Progenitor cell of endocrine pancreas (in vitro differentiated cells): ENCODE measurements at regions not wholly inside any gene's neighbourhood (a gene's known extent, or its start where the extent isn't known, plus 50 kb on each side); places are given as distances from the start of the nearest gene placed in this dataset.

Experiments
- DNase-seq: peaks from one replicate; pipeline ENCODE4 v3.0.0; 2021; ENCODE audit warnings: low spot score; ENCODE audit not compliant: unreplicated experiment
- H3K27ac Mint-ChIP-seq: 2 replicates; pipeline ENCODE4 v1.8.0; 2021; ENCODE audit warnings: mild to moderate bottlenecking, moderate library complexity, mixed read lengths
- H3K27me3 Mint-ChIP-seq: 2 replicates; pipeline ENCODE4 v1.8.0; 2021; ENCODE audit warnings: mixed read lengths
- H3K36me3 Mint-ChIP-seq: 2 replicates; pipeline ENCODE4 v1.8.0; 2022; ENCODE audit warnings: mixed read lengths; ENCODE audit not compliant: insufficient read depth
- H3K4me1 Mint-ChIP-seq: 2 replicates; pipeline ENCODE4 v1.8.0; 2021; ENCODE audit warnings: low read depth, mixed read lengths
- H3K4me3 Mint-ChIP-seq: 2 replicates; pipeline ENCODE4 v1.8.0; 2021; ENCODE audit warnings: low read depth, mild to moderate bottlenecking, moderate library complexity, mixed read lengths
- H3K9me3 Mint-ChIP-seq: 2 replicates; pipeline ENCODE4 v1.8.0; 2021; ENCODE audit warnings: low read depth, mixed read lengths
- TF ChIP-seq, protein P1 (sequence below): fragments of 200-600 bp; sonication (generic); IDR thresholded peaks from one replicate; pipeline ENCODE4 v1.5.0; 2021; ENCODE audit warnings: antibody characterized with exemption, mild to moderate bottlenecking; ENCODE audit not compliant: unreplicated experiment

DNA sequence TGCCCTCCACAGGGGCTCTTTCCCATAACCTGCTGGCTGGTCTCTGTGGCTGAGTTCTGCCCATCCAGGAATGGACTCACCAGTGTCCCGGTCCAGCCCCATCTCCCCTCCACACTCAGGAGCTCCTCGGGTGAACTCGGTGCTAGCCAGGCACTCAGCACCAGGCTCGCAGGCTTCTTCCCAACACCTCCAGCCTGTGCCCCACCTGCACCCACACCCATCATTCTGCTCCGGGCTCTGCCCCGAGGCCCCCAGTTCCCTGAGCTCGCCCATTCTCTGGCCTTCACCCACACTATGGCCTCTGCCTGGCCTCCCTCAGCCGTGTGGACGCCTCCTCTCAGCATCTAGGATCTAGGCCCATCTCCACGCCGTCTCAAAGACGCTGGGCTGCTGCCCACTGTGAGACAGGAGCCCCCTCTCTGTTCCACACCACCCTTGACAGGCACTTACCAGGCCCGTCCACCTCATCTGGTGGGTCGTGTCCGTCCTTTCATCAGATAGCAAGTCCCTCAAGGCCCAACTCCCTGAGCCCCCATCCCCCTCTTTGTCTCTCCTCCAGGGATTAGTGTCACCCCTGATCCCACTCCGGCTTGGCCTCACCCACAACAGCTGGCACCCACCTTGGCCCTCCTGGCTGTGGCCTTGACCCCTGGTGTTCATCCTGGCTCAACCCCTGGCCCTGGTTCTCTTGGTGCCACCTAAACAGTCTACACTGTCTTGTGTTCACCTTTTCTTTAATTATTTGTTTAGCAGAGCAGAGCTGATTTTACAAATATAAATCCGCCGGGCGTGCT, 76.0 kb upstream of the FAM20C start:
- H3K27ac Mint-ChIP-seq, result no peak overlapping the region
- peaks cover 27% of the 10 kb centered on the region for H3K27me3 Mint-ChIP-seq
- no peak overlapping the region for H3K4me3 Mint-ChIP-seq
- peaks cover 27% of the 10 kb centered on the region for H3K9me3 Mint-ChIP-seq
- H3K4me1 Mint-ChIP-seq, result peaks cover 9% of the 10 kb centered on the region
- no peak for DNase-seq
- TF ChIP-seq, protein P1, sequence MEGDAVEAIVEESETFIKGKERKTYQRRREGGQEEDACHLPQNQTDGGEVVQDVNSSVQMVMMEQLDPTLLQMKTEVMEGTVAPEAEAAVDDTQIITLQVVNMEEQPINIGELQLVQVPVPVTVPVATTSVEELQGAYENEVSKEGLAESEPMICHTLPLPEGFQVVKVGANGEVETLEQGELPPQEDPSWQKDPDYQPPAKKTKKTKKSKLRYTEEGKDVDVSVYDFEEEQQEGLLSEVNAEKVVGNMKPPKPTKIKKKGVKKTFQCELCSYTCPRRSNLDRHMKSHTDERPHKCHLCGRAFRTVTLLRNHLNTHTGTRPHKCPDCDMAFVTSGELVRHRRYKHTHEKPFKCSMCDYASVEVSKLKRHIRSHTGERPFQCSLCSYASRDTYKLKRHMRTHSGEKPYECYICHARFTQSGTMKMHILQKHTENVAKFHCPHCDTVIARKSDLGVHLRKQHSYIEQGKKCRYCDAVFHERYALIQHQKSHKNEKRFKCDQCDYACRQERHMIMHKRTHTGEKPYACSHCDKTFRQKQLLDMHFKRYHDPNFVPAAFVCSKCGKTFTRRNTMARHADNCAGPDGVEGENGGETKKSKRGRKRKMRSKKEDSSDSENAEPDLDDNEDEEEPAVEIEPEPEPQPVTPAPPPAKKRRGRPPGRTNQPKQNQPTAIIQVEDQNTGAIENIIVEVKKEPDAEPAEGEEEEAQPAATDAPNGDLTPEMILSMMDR, result no peak
- no peaks in the 10 kb centered on the region for H3K36me3 Mint-ChIP-seq

DNA sequence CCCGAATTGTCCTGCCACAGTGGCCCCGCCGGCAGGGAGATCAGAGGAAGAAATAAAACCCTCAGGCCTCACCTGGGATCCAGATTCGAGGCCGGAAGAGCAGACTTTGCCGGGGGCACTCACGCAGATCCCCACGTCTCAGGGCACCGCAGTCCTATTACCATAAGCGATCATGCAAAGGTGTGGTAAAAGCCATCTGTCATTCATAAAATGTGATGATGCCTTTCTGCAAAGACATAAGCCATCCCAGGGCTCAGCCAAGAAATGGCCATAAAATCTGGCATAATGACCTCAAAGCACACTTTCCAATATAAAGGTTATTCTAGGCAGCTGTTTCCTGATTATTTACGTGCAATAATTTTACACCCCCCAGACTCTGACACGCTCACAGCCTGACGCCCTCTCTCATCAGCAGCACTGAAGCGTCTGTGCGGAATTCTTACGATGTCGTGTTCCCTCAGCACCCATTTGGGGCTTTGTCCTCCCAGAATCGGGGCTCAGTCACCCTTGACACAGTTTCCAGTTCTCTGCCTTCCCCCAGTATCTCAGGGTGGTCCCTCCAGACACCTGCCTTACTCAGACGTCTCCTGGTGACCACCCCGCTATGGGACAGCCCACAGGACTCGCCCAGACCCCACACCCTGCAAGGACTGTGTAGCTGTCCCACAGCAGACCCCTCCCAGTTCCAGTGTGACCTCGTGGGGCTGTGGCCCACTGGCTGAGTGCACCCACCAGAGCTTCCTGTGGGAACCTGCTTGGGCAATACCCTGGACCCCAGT, 74.3 kb upstream of the FAM20C start:
- no peaks in the 10 kb centered on the region for H3K36me3 Mint-ChIP-seq
- H3K27me3 Mint-ChIP-seq, result peaks cover 42% of the 10 kb centered on the region
- H3K4me3 Mint-ChIP-seq, result no peak overlapping the region
- no peak for DNase-seq
- H3K4me1 Mint-ChIP-seq, result peaks cover 9% of the 10 kb centered on the region
- peaks cover 15% of the 10 kb centered on the region for H3K9me3 Mint-ChIP-seq
- H3K27ac Mint-ChIP-seq, result no peak overlapping the region
- TF ChIP-seq, protein P1, result no peak

DNA sequence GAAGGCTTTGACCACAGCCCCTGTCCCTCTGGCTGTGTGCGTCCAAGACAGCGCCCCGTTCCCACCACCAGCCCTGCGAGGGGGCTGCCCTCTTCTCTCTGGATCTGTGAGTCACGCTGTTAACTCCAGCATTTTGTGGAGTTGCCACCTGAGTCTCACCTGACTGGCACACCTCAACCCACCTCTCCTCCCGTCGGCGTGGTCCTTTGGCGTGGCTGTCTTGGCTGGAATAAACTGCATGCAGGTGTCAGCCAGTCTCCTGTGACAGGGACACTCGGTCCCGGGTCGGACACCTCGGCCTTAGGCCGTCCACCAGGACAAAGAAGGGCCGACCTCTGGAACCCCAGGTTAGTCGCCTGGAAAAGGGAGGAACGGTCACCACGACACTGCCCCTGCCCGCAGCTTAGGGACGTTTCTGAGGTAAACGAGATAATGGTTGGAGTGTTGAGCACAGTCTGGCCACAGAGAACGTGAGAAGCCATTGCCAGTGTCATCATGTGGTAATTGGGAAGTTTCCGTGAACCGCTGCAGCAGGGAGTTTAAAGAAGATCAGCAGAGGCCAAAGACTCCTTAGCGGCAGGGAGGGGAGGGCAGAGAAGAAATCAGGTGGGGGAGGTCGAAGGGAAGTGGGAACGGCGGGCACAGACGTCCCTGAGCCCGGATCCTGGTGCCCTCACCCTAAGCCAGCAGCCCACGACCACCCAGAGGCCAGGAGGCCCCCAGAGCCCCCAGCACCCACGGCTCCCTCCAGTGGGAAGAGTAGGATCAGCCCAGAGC, 73.6 kb upstream of the FAM20C start:
- H3K4me1 Mint-ChIP-seq, result peaks cover 9% of the 10 kb centered on the region

DNA sequence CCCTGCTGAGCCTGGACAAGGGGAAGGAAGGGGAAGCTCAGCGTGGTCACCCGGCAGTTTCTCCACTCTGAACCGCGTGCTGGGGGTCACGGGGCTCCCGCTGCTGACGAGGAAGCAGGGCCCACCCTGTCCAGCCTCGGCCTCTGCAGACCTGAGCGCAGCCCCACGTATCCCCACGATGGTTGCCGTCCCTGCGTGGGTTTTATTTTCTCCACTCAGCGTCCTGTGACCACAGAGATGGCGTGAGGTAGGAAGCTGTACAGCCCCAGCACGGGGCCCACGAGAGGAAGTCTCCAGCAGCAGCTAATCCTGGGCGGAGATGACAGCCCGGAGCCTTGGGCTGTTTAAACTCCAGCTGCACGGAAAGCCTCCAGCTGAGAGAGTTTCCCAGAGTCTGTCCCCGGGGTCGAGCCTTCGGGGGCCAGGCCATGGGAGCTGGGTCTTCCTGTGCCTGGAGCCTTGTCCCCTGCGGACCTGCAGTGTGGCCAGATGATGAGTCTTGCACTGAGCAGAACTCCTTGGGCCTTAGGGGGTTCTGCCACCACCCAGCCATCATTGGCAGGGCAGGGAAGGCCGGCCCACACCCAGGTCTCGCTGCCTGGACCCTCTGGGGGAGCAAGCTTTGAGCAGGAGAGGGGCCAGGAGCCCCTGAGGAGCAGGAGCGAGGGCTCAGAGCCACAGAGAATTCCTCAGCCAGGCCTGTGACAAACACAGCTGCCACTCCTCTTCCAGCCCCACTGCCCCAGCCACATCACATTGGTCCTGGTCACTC, 72.8 kb upstream of the FAM20C start:
- no peaks in the 10 kb centered on the region for H3K36me3 Mint-ChIP-seq
- H3K27me3 Mint-ChIP-seq, result peaks cover 48% of the 10 kb centered on the region
- TF ChIP-seq, protein P1, result no peak
- H3K4me3 Mint-ChIP-seq, result no peak overlapping the region
- H3K27ac Mint-ChIP-seq, result no peak overlapping the region
- DNase-seq, result no peak
- peaks cover 2% of the 10 kb centered on the region for H3K9me3 Mint-ChIP-seq
- H3K4me1 Mint-ChIP-seq, result peaks cover 9% of the 10 kb centered on the region

More for the DNA sequence above, 73.6 kb upstream of the FAM20C start:
- H3K9me3 Mint-ChIP-seq, result peaks cover 7% of the 10 kb centered on the region
- H3K27ac Mint-ChIP-seq, result no peak overlapping the region
- H3K4me3 Mint-ChIP-seq, result no peak overlapping the region
- DNase-seq, result no peak
- TF ChIP-seq, protein P1, result no peak
- peaks cover 48% of the 10 kb centered on the region for H3K27me3 Mint-ChIP-seq
- H3K36me3 Mint-ChIP-seq, result no peaks in the 10 kb centered on the region
